Kasumi-1 (cell line): ENCODE measurements at regions not wholly inside any gene's neighbourhood (a gene's known extent, or its start where the extent isn't known, plus 50 kb on each side); places are given as distances from the start of the nearest gene placed in this dataset.
"Not testable (repeated sequence)": the region's sequence is repeated elsewhere in the genome, so short reads cannot be mapped to it uniquely, and the experiment has no call there.

Experiments used
- DNase-seq, 2 experiments: peaks; one replicate each; lab custom pipeline; 2025; lab: John Stamatoyannopoulos, UW

DNA sequence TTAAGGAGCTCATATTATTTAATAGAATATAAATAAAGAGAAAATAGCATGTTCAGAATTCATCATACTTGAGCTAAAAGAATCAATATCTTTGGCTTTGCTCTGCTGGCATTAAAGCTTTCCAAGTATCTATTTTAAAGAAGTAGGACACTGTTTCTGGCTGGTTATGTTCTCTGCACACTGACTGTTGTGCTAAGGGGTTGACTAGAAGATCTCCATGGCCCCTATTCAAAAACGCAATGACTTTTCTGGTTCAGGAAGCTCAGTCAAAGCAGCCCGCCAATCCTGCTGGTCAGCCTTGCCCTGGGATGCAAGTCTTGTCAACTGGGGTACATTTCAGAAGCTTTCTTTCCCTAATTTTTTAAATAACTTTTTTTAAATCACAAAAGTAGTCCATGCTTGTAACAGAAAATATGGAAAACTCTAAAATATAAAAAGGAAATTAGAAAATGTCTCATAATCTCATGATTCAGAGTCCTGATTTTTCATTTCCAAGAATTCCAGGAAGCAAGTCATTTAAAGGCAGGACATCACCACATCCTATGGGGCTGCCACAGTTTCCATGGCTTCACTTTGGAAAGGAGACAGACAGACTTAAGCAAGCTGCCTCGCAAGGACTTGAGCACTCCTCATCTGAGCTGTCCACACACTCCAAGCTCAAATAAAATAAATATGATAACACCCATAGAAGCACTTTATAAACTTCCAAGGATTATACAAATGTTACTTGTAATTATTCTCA, 195.1 kb downstream of the TXNL1 start:
- no peak for DNase-seq

DNA sequence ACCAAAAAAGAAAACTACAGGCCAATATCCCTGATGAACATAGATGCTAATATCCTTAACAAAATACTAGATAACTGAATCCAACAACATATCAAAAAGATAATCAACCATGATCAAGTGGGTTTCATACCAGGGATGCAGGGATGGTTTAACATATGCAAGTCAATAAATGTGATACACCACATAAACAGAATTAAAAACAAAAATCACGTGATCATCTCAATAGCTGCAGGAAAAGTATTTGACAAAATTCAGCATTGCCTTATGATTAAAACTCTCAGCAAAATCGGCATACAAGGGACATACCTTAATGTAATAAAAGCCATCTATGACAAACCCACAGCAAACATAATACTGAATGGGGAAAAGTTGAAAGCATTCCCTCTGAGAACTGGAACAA, 199.9 kb downstream of the TXNL1 start:
- not testable (repeated sequence) for DNase-seq

DNA sequence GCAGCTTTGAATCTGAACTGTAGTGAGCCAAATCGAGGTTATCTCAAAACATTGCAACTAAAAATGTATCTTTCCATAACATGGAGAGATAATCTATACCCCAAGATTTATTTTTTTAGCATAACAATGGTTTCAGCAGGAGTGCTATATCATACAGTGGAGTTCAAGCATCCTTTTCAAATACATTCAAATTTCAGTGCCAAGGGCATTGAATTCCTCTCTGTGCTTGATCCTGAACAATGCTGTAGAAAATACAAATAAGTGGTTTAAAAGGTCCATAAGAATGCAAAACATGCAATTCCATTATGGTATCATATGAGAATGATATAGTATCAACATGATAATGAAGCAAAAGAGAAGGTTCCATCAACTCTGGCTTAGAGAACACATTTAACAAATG, 201.7 kb downstream of the TXNL1 start:
- DNase-seq: no peak

DNA sequence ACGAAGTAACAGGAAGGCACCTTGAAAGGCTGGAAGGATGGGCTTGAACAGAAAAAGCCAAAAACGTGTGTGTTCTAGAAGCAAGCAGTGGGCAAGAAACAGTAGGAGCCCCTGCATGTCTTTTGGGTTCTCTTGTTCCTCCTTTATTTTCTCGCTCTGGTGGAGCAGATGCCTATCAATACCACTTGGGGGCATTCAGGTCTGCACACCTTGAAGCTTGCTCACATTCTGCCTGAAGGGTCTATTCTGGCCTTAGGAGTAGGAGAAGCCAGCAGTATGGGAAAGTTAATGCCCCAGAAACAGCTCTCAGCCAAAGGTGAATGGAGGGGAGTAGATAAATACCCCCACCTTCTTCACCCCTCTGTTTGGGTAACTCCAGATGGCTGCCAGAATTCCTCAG, 204.5 kb downstream of the TXNL1 start:
- no peak for DNase-seq

DNA sequence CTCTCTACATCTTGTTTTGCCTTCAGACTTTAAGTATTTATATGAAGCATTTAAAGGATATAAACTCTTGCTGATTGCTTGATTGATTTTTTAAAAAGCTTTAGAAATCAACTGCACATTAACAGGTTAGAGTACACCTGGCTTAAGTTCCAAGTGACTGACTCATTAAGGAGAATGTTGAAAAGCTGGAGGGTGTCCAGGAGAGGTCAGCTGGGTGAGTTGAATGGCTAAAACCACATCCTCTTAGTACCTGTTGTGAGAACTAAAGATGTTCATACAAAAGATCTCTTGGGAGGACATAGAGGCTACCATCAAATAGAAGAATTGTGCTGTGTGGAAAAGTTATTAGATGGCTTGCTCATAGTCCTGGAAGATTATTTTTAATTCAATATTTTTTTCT, 206.8 kb downstream of the TXNL1 start:
- DNase-seq: no peak

DNA sequence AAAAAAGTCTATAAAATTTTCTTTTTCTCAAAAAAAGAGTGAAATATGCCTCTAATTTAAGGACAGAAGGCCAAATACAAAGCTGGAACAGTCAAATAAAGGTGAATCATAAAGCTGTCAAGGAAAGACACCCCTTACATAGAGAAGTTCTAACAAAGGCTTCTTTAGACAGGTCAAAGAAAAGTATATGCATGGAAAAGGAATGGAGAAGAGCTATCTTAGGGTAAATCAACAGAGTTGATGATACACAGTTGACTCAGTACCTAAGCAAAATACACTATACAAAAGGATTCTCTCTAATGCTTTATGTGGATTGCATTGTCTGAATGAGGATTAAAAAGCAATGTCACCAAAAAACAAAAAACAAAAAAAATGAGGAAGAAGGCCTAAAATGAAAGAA, 214.8 kb downstream of the TXNL1 start:
- DNase-seq: no peak

DNA sequence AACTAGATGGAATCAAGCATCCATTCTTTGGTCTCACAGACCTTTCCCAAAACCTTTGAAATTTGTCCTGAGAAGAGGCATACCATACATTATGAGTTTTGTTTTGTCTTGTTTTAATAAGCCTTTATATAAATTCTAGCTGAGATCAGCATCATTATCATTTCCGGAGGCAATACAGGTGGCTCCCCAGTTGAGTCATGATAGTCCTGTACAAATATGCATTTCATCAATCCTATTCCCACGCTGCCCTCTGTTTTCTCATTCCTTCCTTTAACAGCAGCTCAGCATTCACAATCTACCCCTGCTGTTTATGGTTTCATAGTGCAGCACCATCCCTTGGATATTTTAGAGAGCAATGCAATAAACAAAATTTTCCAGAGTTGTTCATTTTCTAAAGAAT, 216.7 kb downstream of the TXNL1 start:
- no peak for DNase-seq

DNA sequence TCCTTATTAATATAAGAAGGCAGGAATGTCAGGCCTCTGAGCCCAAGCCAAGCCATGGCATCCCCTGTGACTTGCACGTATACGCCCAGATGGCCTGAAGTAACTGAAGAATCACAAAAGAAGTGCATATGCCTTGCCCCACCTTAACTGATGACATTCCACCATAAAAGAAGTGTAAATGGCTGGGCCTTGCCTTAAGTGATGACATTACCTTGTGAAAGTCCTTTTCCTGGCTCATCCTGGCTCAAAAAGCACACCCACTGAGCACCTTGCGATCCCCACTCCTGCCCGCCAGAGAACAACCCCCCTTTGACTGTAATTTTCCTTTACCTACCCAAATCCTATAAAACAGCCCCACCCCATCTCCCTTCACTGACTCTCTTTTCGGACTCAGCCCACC, 217.5 kb downstream of the TXNL1 start:
- DNase-seq: not testable (repeated sequence)

DNA sequence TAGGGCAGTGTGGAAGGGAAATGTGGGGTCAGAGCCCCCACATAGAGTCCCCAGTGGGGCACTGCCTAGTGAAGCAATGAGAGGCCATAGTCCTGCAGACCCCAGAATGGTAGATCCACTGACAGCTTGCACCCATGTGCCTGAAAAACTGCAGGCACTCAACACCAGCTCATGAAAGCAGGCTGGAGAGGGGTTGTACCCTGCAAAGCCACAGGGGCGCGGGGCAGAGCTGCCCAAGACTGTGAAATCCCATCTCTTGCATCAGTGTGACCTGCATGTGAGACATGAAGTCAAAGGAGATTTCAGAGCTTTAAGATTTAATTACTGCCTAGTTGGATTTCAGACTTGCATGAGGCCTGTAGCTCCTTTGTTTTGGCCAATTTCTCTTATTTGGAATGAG, 224.0 kb downstream of the TXNL1 start:
- no peak for DNase-seq

DNA sequence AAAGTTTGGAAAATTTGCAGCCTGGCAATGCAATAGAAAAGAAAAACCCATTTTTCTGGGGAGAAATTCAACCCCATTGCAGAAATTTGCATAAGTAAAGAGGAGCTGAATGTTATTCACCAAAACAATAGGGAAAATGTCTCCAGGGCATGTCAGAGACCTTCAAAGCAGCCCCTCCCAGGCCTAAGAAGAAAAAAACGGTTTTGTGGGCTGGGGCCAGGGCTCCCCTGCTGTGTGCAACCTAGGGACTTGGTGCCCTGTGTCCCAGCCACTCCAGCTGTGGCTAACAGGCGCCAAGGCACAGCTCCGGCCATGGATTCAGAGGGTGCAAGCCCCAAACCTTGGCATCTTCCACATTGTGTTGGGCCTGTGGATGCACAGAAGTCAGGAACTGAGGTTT, 224.5 kb downstream of the TXNL1 start:
- DNase-seq: no peak

DNA sequence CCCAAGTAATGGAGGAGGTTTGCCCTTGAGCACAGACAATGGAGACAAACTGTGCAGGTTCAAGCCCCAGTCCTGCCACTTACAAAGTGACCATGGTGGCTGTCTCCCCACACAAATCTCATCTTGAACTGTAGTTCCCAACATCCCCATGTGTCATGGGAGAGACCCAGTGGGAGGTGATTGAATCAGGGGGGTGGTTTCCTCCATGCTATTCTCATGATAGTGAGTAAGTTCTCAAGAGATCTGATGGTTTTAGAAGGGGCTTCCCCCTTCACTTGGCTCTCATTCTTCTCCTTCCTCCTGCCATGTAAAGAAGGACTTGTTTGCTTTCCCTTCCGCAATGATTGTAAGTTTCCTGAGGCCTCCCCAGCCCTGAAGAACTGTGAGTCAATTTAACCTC, 225.4 kb downstream of the TXNL1 start:
- DNase-seq: no peak

DNA sequence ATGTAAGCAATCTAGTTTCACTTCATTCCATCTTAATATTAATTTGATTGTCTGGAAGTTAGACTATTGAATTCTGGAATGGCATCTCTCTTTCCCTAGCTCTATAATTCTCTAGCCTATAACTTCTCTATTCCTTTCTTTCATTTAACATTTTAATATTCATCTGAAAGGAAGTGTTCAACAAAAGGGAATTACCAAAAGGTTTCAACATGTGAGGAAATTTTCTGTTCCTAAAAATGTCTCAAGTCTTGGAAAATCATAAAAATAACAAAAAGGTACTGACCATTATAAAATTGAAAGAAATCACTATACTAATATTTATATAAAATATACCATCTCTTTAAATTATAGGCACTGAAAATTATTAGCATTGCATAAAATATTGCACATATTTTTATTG, 228.7 kb downstream of the TXNL1 start:
- DNase-seq: no peak

DNA sequence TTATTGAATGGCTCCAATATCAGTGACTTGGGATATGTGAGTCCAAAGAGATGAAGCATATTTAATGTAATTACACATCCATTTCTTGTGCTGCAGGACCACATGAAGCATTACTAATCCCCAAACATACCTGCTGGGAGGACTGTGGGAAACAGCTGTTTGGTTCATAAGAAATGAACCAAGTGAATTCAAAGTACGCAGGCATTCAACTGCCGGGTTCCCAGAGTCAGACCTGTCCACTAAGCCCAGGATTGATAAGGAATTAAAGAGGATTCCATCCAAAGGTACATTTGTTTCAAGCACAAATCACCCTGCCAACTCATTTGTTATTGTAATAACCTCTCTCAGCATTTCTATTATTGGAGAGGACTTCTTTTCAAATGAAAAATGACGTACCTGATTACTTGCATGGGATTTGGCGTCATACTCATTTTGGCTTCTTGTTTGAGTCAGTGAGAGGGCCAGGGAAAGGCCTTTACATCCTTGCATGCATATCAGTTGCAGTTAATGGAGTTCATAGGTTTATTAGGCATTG, 230.7 kb downstream of the TXNL1 start:
- DNase-seq: no peak

DNA sequence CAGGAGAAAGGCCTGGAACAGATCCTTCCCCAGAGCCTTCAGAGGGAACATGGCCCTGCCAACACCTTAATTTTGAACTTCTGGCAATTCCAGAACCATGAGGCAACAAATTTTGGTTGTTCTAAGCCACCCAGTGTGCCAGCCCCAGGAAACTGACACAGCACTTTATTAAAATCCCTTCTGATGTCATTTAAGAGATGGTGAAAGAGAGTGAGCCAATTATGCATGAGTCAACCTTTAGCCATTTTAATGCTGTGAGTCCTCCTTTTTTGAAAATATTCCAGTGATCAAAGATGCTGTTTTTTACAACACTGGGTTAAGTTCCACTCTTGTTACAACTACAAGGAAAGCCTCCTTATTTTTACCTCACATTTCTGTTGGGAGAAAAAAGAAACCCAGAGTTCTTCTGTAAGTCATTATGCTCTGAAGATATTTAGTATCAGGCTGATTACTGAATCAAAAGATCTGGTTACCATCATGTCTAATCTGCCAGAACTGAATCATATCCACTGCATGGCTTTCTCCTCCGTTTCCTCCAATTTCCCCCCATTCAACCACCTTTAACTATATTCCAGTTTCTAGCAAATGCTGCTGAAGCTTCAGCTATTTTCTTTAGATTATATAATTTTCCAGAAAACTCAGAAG, 235.4 kb downstream of the TXNL1 start:
- DNase-seq: no peak

DNA sequence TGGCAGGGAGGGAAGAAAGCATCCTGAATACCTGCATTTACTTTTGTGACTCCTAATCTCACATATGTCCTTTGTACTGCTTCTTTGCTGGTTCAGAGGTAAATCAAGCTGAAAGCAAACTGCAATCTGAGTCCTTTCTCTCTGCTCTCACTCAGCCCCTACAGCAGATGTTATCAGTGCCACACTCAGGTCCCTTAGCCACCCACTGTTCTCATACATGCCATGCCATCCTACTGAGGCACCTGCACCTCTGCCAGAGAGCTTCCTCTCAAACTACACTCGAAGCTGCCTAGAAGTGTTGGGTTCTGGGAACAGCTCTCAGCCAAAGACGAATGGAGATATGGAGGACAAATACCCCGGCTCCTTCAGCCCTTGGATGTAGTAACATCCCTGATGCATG, 244.5 kb downstream of the TXNL1 start:
- DNase-seq: no peak

DNA sequence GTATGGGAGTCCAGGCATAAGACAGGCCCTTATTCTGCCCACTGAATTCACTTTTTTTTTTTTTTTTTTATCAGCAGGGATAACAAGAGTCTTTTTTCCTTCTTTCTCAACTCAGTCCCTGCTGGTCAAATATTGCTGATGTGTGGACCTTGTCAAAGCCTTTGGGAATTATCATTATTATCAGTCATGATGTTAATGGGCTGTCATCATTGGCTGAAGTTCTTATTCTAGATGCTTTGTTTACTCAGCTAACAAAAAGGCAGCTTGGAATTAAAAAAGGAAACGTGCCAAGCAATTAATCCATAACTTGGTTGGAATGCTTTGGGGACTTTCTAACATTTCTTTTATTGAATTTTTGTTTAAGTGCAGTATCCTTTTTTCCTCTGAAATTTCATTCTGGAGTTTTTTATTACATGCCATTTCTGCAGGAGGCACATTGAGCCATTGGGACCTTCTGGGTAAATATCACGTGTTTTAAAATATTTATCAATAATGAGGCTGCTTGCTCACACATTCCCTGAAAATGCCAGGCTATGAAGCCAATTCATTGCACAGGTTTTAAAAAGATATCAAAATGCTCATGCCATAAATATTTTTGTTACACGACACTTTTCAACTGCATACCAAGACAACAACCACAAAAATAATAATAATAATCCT, 246.3 kb downstream of the TXNL1 start:
- DNase-seq: no peak

DNA sequence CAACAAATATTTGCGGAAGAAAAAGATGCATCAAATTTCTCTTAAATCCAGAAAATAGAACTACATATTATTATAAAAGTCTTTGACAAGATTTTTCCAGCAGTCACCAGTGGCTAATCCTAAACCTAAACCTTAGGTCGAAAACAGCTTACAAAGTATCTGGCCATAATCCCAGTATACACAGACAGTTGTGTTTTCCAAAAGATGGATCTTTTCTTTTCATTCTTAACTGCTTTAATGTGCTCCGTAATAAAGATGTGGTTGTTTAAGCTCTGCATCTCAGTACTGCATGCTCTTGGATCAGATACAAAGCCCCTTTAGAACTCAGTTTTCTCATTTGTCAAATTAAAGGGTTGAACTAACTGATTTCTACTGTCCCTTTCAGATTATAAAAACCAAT, 247.8 kb downstream of the TXNL1 start:
- no peak for DNase-seq

DNA sequence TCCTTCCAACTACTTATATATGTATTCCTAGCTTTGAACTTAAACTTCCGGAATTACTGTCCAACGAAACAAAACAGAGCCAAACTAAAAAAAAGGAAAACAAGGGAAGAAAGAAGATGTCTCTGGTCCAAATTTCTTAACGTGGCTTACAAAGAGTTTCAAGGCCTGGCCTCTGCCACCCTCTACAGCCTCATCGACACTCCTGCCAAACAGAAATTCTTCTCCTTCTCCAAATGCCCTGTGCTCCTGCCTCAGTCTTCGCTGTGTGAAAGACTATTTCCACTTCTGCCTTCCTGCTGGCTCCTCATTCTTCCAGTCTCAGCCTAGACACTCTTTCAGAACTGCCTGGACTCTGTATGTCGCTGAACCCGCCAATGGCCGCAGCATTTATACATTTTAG, 249.2 kb downstream of the TXNL1 start:
- no peak for DNase-seq

DNA sequence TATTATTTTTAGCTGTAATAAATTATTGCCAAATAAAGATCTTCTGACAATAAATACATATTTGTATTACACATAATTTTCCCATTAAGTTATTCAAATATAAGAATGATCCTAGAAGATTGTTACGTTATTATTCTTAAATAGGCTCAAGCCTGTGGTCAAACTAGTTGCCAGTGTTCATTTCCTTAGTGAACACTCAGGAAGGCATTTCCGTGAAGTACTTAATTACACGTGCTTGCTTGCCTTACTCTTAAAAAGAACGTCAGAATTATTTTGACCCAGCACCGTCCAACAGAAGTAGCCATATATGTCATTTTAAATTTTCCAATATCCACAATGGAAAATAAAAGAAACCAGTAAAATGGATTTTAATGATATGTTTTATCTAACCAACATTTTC, 249.8 kb downstream of the TXNL1 start:
- DNase-seq: no peak

DNA sequence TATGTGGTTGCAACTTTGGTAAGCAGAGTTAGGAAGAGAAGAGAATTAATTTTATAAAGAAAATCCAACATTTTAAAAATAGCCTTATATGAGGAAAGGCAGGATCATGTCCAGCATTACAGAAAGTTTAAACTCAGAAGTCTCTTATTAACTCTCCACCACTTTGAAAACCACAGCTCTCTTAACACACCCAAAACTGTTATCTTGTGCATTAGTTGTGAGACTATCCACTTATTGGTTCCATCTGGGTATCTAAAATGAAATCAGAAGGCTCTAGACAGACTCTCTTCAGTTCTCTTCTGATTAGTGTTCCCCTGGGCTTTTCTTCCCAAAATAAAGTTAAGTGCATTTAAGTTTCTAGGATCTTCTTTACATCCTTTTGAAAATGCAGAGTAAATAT, 251.5 kb downstream of the TXNL1 start:
- DNase-seq: no peak

DNA sequence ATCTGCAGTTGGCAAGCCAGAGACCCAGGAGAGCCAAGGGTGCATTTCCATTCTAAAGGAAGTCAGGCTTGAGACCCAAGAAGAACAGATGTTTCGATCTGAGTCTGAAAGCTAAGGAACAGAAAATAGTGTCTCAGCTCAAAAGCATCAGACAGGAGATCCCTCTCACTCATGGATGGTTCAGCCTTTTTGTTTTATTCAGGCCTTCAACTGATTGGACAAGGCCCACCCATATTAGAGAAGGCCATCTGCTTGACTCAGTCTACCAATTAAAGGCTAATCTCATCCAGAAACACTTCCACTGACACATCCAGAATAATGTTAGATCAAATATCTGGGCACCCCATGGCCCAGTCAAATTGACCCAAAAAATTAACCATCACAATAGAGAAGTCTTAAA, 255.0 kb downstream of the TXNL1 start:
- DNase-seq: no peak

DNA sequence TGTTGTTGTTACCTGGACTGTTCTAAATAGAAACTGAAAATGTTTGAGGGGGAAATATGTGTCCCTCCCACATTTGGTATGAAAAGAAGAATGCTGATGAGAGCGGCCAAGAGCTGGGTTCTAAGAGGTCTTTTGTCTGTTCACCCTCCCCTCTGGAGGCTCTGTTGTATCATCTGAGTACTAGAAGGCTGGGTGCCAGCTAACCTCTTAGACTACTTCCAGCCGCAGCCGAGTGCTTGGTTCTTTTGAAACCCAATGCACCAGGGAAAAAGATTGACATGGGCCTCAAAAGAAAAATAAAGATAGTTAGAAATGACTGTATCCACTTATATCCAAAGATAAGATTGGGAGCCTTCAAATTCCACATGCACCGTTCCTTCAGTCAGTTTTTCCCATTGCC, 255.9 kb downstream of the TXNL1 start:
- no peak for DNase-seq

DNA sequence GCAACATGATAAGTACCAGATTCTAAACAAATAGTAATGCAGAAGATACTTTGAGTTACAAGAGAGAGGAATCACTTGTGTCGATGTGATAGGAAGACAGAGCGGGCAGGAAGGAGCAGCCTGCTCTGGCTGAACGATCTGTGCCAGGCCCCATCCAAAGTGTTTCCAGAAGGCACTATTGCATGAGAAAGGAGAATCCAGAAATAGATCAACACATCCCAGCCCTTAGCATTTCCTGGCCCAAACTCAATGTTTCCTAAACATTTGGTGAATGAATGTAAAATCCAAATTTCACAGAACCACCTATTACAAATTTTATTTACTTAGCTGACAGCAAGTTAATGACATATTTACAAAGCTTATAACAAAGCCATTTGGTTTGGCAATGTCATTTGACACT, 257.2 kb downstream of the TXNL1 start:
- no peak for DNase-seq
